NCI-H460 (cell line): ENCODE measurements at regions not wholly inside any gene's neighbourhood (a gene's known extent, or its start where the extent isn't known, plus 50 kb on each side); places are given as distances from the start of the nearest gene placed in this dataset.
"Not testable (repeated sequence)": the region's sequence is repeated elsewhere in the genome, so short reads cannot be mapped to it uniquely, and the experiment has no call there.

Source experiments
- DNase-seq: peaks from one replicate; pipeline ENCODE4 v3.0.0-alpha.2; 2016; ENCODE audit warnings: low read depth; ENCODE audit errors: extremely low read depth

DNA sequence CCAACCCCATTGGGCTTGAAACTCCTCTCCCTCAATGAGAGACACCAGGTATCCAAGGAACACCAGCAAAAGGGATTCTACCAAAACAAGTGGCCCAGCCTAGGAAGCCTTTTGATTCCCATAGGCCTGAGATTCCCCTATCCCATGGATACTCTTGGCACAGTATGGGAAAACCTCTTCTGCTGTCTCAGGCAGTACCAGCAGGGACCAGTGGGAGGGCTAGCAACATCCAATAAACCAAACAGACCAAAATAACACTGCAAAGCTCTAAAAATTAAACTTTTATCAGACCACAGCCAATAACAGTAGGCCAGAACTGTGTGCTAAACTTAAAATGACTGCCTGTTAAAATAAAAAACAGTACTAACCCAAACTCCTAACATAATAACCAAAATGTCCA lies 153.9 kb upstream of the CES5A start:
- DNase-seq: no peak

DNA sequence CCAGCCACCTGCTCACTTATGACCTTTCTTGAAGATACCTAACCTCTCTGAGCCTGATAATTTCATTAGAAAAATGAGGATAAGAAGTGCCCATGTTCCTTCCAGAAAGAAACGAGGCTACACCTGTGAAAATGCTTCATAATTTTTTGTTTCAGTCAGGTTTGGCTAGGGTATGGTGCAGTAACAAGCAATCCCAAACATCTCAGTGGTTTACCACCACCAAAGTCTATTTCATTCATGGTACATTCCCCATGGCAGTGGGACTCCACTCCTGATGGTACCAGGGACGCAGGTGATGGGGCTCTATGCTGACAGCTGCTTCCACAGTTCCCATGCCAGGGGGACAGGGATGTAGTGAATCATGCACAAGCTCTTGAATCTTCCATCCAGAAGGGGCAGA lies 147.6 kb upstream of the CES5A start:
- DNase-seq: no peak

DNA sequence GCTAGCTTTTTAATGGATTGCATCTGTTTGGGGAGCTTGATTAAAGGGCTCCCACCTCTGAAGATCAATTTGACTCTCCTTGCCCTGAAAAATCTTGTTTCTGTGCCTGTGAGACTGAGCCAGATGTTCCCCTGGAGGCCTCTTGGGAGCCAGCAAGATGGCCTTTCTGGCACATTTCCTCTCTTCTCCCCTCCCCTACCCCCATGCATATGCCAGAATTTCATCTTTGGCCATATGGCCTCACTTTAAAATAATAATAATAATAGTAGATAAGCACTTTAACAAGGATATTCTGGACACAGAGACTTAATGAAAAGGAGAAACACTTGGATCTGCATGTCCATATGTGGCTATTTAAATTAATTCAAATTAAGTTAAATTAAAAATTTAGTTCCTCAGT lies 144.1 kb upstream of the CES5A start:
- no peak for DNase-seq

DNA sequence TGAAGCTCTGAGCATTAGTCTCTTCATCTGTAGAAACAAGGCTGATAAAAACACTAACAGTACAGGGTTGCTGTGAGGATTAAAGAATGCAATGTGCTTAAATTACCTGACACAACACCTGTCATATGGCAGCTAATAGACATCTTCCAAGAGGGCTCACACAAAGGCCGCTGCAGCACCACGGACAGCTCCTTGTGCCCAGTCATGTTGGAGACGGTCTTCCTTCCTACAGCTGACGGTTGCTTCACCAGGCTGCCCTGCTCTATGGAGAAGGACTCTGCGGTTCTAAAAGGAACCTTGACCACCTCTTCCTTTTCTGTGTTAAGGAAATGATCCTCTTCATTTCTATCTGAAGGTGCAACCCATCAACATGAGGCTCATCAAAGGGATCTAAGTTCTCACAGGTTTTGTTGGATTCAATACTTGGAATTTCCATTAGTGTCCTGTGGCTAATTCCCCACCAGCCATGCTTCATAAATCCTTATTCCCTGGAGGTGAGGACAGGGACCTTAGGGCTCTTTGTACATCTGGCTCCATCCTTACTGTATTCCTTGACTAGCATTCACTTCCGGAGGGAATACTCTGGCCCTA lies 138.9 kb upstream of the CES5A start:
- DNase-seq: peak; percentile 48

DNA sequence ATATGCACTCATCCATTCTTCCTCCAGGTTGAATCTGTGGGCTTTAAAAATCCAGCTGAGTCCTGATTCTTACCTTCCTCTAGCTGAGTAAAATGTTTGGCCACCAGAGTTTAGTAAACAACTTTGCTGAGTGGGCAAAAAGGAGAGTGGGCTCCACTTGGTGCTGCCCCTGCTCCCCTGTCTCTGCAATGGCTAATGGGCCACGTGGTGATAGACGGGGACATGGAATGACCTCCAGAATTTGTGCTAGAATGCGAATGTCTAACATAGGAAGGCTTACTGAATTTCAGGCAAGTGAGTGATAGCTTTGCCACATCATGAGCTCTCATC lies 137.3 kb upstream of the CES5A start:
- no peak for DNase-seq

DNA sequence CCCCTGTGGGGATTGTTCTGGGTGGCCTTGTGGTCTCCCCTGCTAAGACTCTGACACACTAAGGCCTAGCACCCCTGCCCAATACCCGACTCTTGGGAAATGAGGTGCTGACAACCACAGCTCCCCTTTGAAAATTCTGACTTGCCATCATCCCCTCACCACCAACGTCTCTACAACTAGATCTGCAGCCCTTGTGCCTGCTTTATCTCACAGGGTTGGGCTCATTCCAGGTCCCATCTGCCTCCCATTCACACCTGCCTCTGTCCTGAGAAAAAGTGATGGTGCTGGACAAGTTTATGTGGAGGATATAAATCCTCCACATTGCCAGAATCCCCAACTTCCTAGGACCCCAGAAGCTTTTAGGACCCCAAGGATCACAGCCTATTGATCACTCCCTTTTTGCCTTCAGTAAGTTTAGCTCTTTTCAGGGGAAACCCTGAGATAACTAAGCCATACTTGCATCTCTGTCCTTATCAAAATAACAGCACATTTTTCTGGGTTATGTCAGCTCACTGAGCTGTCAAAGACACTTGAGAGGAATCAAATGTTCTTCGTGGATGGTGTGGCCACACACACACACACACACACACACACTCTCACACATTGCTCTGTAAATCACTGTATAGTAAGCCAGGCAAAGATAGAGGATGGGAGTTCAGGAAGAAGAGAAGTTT lies 136.8 kb upstream of the CES5A start:
- DNase-seq: no peak

DNA sequence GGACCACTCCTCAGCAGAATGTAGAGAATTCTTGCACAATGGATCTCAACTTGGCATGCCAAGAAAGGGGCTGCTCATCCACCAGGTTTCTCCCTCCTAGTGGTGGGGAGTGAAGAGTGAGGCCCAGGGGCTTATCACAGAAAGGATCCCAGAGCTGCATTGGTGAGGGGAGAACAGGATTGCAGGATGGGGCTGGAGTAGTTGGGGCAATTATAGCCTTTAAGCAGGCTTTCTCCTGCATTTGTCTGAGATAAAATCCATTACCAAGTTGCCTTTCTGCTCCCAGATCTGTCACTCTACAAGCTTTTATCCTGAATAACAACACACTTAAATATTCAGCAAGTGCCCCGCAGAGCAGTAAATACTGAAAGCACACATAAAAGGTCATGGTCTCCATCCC lies 130.8 kb upstream of the CES5A start:
- no peak for DNase-seq

DNA sequence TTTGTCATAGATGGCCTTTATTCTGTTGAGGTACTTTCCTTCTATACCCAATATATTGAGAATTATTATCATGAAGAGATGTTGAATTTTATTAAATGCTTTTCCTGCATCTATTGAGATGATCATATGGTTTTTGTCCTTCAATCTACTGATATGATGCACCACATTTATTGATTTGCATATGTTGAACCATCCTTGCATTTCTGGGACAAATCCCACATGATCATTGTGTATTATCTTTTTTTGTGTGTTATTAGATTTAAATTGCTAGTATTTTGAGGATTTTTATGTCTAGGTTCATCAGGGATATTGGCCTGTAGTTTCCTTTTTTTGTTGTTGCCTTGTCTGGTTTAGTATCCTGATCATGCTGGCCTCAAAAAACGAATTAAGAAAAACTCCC lies 124.5 kb upstream of the CES5A start:
- no peak for DNase-seq

DNA sequence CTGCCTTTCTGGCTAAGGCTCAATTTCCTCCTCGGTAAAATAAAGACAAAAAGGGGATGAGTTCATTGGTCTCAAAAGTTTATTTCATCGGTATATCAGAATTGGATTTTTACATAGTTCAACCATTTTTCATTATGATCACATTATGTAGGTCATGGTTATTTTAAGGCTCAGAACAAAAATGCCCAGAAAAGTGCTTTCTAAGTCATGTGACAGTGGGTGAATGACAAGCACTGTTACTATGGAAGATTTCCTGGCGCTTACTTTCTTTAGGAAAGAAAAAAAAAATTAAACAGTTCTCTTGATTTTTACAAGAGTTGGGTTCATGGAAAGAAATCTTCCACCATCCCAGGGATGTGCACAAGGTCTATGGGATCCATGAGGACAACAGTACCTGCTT lies 117.9 kb upstream of the CES5A start:
- DNase-seq: no peak

DNA sequence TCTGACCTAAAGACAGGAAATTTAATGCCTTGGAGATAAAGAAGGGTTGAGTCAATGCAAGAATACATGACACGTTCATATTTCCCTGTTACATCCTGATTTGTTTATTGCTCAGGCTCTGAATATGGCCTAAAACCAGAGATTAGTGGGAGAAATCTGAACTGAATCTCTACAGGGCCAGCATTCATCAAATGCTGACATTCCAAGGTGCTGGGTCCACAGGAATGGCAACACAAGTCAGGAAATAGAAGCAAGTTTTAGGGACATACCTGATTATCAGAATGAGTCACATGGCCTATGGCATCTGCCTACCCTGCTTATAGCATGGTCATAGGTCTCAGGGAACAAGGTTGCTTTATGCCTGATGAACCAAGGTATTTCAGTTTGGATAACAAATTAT lies 117.4 kb upstream of the CES5A start:
- DNase-seq: no peak

DNA sequence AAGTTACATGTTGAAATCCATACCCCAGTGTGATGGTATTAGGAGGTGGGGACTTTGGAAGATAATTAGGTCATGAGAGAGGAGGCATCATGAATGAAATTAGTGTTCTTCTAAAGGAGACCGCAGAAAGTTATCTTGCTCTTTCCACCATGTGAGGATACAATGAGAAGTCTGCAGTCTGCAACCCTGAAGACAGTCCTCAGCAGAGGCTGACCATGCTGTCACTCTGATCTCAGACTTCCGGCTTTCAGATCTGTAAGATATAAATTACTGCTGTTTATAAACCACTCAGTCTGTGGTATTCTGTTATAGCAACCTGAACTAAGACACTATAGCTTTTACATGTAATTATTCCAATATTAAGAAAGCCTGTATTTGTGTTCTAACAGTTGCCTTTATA lies 116.7 kb upstream of the CES5A start:
- DNase-seq: no peak

DNA sequence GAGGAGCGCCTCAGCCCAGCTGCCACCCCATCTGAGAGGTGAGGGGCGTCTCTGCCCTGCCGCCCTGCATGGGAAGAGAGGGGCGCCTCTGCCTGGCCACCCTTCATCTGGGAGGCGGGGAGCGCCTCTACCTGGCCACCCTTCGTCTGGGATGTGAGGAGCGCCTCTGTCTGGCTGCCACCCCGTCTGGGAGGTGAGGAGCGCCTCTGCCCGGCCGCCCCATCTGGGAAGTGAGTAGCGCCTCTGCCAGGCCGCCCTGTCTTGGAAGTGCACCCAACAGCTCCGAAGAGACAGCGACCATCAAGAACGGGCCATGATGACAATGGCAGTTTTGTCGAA lies 114.4 kb upstream of the CES5A start:
- no peak for DNase-seq

DNA sequence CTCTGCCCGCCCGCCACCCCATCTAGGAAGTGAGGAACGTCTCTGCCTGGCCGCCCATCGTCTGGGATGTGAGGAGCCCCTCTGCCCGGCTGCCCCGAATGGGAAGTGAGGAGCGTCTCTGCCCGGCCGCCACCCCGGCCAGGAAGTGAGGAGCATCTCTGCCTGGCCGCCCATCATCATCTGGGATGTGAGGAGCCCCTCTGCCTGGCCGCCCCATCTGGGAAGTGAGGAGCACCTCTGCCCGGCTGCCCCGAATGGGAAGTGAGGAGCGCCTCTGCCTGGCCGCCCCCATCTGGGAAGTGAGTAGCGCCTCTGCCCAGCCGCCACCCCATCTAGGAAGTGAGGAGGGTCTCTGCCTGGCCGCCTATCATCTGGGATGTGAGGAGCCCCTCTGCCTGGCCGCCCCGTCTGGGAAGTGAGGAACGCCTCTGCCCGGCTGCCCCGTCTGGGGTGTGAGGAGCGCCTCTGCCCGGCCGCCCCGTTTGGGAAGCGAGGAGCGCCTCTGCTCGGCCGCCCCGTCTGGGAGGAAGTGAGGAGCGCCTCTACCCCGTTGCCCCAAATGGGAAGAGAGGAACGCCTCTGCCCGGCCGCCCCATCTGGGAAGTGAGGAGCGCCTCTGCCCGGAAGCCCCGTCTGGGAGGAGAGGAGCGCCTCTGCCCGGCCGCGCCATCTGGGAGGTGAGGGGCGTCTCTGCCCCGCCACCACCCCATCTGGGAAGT lies 113.8 kb upstream of the CES5A start:
- DNase-seq: not testable (repeated sequence)

DNA sequence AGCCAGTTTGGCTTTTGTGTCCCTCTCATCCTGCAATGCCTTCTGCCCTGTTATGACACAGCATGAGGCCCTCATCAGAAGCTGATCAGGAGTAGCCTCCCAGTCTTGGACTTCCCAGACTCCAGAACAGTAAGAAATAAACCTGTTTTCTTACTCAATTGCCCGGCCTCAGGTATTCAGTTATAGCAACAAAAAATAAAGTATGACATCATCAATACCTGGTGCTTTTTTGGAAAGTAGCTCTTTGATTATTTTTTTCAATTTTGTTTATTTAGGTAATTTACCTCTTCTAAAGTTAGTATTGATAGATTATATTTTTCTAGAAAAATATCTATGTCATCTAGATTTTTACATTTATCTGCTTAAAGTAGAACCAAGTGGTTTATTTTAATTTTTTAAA lies 112.8 kb upstream of the CES5A start:
- DNase-seq: no peak

DNA sequence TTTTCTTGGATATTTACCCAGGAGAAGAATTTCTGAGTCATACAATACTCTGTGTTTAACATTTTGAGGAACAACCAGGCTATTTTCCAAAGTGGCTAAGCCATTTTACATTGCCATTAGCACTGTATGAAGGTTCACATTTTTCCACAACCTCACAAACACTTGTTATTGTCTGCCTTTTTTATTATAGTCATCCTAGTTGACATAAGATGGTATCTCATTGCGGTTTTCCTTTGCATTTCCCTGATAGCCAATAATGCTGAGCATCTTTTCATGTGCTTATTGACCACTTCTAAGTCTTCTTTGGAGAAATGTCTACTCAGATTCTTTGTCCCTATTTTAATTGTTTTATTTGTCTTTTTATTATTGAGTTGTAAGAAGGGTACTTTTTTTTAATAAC lies 107.4 kb upstream of the CES5A start:
- DNase-seq: no peak

DNA sequence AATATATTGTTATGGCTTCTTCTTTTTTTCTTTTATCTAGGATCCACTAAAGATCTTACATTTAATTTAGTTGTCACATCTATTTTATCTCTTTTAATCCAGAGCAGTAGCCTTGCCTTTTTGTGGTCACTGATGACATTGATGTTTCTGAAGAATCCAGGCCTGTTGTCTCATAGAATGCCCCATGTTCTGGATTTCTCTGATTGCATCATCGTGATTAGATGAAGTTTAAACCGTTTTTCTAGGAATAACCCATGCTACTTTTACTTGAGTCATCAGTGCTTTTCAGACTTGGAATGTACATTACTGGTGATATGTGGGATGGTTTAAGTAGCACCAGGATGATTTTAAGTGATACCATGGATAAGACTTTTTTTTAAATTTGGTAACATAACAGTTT lies 106.4 kb upstream of the CES5A start:
- DNase-seq: no peak

DNA sequence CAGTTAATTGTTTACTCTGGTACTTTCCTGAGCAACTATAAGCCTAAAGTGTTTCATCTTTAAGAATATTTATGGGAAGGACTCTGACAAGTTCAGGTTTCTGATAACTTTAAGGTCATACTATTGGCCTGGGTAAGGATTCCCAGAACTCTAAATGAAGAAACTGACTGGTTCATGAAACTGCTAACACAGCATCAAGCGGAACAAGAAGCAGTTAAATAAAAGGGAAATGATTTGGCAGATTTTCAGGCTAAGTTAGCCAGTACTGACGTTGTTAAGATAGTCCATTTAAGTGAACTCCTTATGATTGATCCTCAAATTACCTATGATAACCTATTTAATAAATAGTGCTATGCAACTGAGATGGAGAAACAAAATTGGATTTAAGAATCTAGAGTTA lies 101.6 kb upstream of the CES5A start:
- DNase-seq: no peak

DNA sequence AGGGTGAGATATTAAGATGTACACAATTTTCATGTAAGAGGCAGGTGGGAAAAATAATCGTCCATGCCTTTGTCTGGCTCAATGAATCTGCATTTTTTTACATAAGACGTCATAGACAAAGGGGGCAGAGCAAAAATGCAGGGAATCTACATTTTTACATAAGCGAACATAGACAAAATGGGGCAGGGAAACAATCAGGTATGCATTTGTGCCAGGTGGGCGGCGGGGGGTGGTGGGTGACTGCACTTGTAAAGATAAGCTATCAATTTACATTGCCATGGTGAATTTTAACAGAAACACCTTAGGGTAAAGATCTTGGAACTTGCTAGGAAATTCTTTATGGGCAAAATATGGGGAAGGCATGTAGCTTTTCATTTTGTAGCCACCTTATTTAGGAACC lies 96.3 kb upstream of the CES5A start:
- DNase-seq: no peak

DNA sequence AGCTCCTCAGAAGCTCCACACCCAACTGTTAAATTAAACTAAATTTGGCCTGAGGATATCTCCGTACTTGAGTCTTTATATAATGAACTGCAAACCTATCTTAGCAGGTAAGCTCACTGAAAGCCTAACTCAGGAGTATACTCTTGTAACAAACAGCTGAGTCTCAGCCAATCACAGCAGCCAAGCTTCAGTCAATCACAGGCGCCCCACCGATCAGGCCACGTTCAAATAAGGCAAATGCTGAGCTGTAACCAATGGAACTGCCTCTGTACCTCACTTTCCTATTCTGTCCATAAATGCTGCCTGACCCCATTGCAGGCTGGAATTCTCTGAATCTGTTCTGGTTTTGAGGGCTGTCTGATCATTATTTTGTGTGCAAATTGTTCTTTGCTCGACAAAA lies 93.0 kb upstream of the CES5A start:
- DNase-seq: no peak

DNA sequence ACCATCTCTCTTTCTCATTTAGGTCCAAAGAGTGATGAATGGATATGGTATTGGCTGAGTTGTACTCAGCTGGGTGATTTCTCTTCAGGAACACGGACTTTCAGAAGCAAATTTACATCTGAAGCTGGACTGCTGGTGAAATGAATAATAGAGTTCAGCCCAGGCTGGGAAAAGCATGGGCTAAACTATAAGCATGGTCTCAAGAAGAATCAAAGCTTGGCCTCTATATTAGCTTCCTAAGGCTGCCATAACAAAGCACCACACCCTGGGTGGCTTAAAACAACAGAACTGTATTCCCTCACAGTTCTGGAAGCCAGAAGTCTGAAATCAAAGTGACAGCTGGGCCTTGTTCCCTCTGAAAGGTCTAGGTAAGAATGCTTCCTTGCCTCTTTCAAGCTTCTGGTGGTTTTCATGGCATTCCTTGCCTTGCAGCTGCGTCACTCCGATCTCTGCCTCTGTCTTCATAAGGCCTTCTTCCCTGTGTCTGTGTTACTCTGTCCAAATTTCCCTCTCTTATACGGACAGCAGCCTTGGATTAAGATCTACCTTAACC lies 89.8 kb upstream of the CES5A start:
- DNase-seq: no peak

DNA sequence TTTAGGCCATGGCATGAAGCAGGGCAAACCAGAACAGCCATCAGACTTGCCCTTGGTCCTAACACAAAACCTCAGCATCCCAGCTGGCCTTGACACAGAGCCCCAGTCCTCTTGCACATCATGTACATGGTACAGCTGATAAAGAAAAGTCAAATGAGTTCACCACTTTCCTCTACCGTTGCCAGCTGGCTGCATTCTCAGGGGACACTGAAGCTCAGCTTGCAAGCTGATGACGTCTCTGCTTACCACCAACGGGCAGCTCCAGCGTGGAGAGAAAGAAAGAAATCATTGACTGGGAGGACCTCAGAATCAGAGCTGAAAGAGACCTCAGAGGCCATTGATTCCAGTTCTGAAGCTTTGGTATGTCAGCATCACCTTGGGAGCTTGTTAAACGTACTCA lies 80.7 kb upstream of the CES5A start:
- DNase-seq: no peak

DNA sequence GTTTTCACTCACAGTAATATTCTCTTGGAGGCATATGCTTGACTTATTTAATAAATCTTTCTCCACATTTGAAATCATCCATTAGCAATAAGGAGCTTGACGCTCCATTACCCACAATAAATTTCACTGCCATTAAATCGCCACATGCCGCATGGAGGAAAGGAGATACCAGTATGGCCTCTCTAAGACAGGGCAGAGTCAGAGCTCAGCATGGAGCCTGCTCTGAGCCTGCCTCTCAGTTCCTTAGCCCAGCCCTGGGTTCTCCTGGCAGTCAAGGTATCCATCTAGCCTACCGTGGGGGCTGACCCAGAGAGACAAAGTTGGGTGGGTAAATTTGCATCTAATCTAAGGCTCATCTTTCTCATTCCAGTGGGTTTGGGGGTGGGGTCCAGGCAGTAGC lies 80.3 kb upstream of the CES5A start:
- no peak for DNase-seq
